DOHH2 (cell line): ENCODE measurements at regions not wholly inside any gene's neighbourhood (a gene's known extent, or its start where the extent isn't known, plus 50 kb on each side); places are given as distances from the start of the nearest gene placed in this dataset.

ENCODE experiments used
- CTCF ChIP-seq: fragments of 200-600 bp; sonication (generic); IDR thresholded peaks from one replicate; pipeline ENCODE4 v1.5.1; 2014; ENCODE audit warnings: antibody characterized with exemption, mild to moderate bottlenecking, low read depth, low read length; ENCODE audit not compliant: poor library complexity, severe bottlenecking
- EZH2phosphoT487 ChIP-seq: fragments of 200-600 bp; sonication (generic); IDR thresholded peaks from 2 replicates; pipeline ENCODE4 v1.6.1; 2017; ENCODE audit warnings: borderline replicate concordance, mild to moderate bottlenecking, antibody characterized with exemption, low read length, moderate library complexity, mixed read lengths

- TF ChIP-seq CTCF (no peak), EZH2phosphoT487 (no peak)
These were observed 766.1 kb upstream of the ANO3 start for GRCh38 chr11:25565846-25566245.
